ENCODE measurements at regions not wholly inside any gene's neighbourhood (a gene's known extent, or its start where the extent isn't known, plus 50 kb on each side); places are given as distances from the start of the nearest gene placed in this dataset.

DNA sequence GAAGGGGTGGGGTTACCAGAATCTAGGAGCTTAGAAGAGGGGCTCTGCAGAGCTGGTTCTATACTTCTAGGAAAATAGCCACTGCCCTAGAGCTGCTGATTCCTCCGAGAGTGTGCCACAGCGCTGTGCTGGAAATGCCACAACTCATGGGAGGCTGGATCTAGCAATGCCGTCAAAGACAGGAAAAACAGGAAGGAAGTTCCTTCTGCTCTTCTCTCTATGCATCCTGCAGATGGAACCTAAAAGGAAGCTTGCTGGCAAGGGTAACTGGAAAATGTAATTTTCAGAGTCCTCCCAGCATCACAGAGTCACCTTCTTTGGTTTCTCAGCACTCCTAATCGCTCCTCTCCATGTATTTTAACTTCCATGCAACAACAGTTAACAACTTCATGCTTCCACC, 121.2 kb upstream of the TLL1 start:
- in situ Hi-C loops (cut with MboI; ENCODE audit: low pct_unique_long_range_greater_than_20kb, low sequenced_read_pairs), result no loop called here
- no peak for DNase-seq

DNA sequence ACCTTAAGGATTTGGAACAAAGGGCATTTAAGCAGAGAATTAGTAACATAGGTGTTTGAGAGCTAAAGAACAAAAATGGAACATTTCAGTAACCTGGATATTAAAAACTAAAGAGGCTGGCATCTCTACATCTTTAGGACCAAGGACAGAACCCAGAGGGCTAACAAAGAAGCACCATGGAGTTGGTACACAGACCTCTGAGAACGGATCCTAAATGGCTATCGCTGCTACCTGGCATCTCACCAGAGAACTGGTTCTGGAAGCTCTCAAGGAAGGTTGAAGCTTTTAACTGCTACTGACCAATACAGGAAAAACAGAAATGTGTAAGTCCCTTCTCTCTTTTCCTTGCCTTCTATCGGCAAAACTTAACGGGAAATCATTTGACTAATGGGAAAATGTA, 118.4 kb upstream of the TLL1 start:
- no peak for DNase-seq
- in situ Hi-C loops (cut with MboI; ENCODE audit: low pct_unique_long_range_greater_than_20kb, low sequenced_read_pairs), result no loop called here

DNA sequence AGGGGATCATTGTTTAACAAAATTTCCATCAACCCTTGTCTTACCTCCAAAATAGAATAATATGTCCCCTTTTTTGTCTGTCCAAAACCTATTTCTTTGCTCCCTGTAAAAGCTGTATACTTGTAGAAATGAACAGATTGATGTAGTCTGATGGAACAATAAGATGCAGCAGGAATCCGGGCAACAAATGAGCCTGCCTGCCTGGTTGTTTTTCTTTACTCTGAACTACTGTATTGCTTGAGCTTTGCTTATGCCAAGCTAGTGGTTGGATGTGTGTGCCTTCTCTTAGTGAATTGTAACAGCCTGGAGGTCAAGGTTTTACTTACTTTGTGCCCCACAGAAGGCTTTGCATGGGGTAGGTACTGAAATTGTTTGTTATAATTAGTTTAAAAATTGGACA, 116.2 kb upstream of the TLL1 start:
- DNase-seq, result no peak
- in situ Hi-C loops (cut with MboI; ENCODE audit: low pct_unique_long_range_greater_than_20kb, low sequenced_read_pairs), result no loop called here

DNA sequence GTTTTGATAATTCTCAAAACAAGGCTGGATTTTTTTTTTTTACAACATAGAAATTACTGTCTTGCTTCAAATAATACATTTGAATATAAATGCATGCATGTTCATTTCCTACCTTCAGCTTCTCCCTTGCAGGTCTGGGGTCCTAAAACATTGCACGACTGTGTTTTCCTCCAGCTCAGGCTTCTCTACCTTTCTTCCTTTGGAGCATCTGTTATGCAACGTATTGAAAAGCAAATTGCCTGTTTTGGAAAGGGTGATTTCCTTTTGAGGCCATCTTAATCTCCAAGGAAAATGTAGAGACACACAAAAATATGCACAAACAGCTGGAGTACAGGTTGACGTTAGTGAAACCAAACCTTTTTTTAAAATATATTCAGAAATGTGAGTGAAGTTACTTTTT, 115.6 kb upstream of the TLL1 start:
- in situ Hi-C loops (cut with MboI; ENCODE audit: low pct_unique_long_range_greater_than_20kb, low sequenced_read_pairs), result no loop called here
- DNase-seq, result no peak

DNA sequence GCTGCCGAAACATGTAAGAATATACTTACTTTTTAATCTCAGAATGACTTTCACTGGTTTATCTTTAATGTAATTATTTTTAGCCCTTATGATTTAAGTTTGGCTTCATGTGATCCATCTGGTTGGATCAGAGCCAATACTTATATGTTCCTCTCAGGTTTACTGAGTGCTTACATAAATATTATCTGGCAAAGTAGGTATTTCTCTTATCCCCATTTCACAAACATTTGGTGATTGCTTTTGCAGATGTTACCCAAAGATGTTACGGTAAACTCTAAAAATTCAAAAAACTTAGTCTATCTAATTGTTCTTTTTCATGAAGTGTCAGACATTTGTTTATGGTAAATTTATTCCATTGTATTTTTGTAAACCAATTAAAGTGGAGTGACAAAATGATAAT, 115.0 kb upstream of the TLL1 start:
- DNase-seq, result no peak
- in situ Hi-C loops (cut with MboI; ENCODE audit: low pct_unique_long_range_greater_than_20kb, low sequenced_read_pairs), result no loop called here

DNA sequence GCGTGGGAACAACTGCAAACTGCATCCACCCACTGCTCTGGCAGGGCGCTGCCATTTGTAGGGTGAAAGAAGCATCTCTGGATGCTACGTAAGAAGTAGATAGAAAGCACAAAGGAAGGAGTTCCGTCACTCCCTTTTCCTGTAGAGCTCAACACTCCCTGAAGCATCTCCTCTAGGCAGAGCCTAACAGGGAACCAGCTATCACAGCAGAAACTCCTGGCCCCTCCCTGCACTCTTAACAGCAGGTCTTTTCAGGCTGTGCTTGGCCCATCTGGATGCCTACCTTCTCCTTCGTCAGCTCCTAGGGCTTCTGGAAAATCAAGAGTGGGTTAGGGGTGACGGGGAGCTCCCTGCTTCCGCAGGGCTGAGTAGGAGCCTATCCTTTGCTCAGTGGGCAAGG, 112.9 kb upstream of the TLL1 start:
- in situ Hi-C loops (cut with MboI; ENCODE audit: low pct_unique_long_range_greater_than_20kb, low sequenced_read_pairs), result no loop called here
- no peak for DNase-seq

DNA sequence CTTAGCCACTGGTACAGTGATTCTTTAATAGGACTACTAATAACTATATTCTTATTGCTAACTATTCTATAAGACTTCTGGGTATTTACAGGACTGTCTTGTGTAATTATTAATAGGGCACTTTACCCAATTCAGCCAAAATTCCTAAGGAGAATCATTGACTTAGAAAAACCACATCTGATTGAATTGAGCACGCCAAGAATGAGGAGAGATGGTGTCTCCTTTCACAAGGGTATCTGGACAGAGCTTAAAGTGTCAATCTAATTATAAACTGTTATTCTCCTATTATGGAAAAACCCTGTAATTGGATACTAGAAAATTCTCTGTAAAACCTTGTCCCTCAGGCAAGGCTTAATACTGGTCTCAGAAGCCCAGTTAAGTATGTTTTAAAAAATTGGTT, 111.1 kb upstream of the TLL1 start:
- no peak for DNase-seq
- in situ Hi-C loops (cut with MboI; ENCODE audit: low pct_unique_long_range_greater_than_20kb, low sequenced_read_pairs), result no loop called here

DNA sequence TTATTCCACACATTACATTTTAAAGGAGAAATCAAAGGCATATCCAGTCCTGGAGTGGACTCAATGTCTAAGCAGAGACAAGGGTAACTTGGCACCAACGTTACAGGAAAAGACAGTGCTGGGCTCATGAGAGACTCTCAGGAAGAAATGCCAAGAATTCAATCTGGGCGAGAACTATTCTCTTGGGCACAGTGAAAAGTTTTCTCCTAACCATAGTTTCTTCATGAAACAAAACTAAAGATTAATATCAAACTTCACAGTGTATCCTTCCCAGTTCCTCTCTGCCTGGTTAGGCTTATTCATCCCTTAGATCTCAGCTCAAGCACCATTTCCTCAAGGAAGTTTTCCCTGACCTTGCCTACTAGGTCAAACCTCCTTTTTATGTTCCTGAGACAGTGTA, 109.4 kb upstream of the TLL1 start:
- in situ Hi-C loops (cut with MboI; ENCODE audit: low pct_unique_long_range_greater_than_20kb, low sequenced_read_pairs), result no loop called here
- DNase-seq, result no peak

DNA sequence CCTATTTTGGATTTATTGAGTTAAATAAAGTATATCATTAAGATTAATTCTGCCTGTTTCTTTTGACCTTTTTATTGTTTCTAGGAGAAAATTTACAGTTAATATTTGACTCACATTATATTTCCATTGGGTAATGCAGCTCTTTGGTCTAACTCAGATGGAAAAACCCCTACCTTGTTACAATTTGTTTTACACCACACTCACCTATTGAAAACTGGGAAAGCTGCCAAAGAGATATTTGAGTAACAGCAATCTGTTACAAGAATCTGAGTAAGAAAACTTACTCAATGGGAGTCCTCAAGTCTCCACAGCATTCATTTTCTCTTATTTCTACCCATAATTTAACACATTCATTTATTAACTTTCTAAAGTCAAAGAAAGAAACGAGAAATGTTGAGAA, 108.0 kb upstream of the TLL1 start:
- no peak for DNase-seq
- in situ Hi-C loops (cut with MboI; ENCODE audit: low pct_unique_long_range_greater_than_20kb, low sequenced_read_pairs), result no loop called here

DNA sequence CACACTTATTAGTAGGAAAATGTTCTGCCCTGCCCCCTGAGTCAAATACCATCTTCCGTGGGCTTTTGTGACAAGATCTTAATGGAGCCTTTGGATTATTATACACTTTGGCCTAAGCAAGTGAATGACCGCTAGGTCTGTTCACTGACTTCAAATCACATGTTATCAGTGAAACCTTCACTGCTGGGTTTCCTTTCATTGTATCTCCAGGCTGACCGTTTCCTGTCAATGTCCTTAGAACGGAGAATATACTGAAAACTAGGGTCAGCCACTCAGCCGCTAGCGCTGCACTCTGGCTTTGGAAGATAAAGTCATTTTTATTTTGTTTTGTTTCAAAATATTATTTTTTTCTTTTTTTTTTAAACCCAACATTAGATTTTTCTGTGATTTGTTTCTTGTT, 107.0 kb upstream of the TLL1 start:
- in situ Hi-C loops (cut with MboI; ENCODE audit: low pct_unique_long_range_greater_than_20kb, low sequenced_read_pairs), result no loop called here

DNA sequence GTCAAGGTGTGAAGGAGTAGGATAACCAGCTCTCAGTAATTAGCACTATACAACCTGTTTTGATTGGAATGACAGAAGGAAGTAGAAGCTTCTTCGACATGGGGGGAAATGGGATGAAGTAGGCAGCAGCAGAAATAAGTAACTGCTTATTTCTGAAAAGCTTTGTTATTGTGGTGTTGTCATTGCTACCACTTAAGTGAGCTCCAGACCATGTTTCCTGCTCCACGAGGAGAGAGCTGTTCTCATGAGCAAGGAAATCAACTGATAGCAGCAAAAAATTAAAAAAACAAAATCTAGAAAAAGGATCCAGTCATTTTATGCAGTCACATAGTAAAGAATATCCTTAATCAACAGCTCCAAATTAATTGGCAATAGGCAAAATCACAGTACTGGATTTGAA, 106.1 kb upstream of the TLL1 start:
- in situ Hi-C loops (cut with MboI; ENCODE audit: low pct_unique_long_range_greater_than_20kb, low sequenced_read_pairs), result no loop called here
- DNase-seq, result no peak

More for the DNA sequence above, 107.0 kb upstream of the TLL1 start:
- DNase-seq, result no peak

DNA sequence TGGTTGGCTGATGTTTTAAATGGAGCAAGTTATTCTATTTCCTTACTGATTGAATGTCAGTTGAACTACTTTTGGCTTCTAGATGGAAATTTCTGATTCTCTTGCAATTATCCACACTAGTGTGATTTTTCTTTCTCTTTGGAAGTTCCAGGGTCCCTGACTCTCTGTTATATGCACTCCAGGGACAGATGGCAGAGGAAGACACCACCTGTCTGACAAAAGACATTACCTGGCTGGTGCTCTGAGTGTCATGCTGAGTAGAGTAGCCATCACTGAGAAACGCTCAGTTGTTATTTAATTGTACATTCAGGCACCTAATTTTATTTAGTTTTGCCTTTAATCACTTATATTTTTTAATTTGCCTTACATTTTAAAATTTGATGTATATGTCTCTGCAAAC, 105.4 kb upstream of the TLL1 start:
- in situ Hi-C loops (cut with MboI; ENCODE audit: low pct_unique_long_range_greater_than_20kb, low sequenced_read_pairs), result no loop called here
- DNase-seq, result no peak

DNA sequence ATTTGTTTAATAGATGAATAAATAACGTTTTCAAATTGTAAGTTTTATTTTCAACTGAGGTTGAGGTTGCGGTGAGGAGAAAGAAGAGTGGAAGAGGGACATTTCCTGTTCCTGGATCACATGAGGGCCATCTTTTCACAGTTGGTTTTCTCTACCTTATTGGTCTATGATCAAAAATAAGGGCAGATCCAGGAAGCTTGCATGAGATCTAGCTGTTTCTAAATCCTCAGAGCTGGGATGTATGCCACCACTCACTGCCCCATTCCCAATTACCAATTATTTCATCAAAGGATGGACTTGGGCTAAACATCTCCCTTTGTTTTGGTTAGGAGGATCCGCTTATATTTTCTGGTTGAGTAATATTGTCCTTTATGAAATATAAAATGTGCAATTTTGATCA, 104.8 kb upstream of the TLL1 start:
- DNase-seq, result no peak
- in situ Hi-C loops (cut with MboI; ENCODE audit: low pct_unique_long_range_greater_than_20kb, low sequenced_read_pairs), result no loop called here

DNA sequence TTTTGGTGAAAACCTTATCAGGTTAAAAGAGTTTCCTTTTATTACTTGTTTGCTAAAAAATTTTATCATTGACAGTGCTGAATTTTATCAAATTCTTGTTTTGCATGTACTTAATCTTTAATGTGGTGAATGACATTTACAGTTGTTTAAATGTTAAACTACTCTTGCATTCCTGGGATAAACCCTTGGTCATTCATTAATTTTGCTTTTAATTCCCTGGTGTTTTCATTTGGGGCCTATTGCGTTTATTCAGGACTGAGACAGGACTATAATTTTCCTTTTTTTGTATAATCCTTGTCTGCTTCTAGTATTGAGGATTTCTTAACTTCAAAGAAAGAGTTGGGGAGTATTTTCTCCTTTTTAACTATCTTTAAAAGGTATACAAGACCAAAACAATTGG, 98.7 kb upstream of the TLL1 start:
- no peak for DNase-seq
- in situ Hi-C loops (cut with MboI; ENCODE audit: low pct_unique_long_range_greater_than_20kb, low sequenced_read_pairs), result no loop called here

DNA sequence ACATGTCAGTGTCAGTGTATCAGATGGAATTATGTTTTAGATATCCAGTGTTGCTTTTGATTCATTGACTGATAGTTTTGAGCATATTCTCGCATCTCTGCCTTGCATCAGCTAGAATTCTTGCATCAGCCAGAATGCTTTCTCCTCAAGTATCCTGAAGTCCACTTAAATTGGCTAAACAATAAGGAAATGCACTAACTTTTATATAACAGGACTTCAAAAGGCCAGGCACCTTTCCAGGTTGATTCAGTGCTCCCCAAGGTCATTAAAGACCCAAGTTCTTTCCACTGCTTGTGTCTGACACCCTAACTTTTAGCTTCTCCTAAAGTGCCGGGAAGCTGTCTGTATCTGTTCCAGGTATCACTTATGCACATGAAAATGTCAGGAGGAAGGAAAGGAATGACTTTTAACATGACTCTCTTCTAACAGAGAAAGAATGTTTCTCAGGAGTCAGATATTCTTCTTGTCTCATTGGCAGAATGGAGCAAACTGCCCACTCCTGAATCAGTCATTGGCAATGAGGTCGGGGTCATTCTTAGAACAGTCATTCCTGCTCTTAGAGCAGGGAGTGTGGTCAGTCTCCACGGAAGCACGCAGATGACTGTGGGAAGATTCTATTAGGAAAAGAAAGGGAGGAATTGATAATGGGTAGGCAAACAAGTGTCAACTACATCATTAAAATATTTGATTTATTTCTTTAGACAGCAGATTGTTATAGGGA, 92.9 kb upstream of the TLL1 start:
- in situ Hi-C loops (cut with MboI; ENCODE audit: low pct_unique_long_range_greater_than_20kb, low sequenced_read_pairs), result no loop called here
- no peak for DNase-seq

DNA sequence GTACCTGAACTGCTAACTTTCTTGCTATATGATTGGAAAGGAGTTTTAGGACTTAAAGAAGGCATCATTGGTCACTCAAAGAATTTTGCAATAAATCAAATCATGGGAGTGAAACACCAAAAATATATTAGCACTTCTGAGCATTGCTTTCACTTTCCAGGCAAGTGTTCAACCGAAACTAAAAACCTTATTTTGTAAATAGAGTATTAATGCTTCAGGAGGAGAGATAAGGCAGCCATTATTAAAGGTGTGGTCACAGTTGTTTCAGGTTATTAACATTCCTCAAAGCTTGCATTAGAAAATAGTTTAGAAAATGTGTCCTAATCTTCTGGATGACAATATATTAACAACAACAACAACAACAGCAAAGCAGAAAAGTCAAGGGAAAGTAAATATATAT, 92.3 kb upstream of the TLL1 start:
- no peak for DNase-seq
- in situ Hi-C loops (cut with MboI; ENCODE audit: low pct_unique_long_range_greater_than_20kb, low sequenced_read_pairs), result no loop called here

DNA sequence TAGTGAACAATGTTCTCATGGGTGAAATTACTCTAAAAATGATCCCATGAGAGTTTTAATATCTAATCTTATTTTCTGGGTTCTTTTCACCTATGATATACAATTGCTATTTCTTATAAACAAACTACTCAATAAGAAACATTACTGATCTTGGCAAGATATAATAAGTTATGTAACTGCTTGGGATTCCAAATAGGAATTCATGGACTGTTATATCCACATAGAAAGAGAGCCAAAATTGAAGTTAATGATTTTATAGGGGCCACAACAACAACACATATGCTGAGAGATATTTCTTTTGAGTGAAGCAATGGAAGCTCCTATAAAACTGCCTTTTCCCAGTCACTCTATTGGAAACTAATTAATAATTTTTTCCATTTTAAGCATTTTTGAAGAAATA, 90.4 kb upstream of the TLL1 start:
- no peak for DNase-seq

DNA sequence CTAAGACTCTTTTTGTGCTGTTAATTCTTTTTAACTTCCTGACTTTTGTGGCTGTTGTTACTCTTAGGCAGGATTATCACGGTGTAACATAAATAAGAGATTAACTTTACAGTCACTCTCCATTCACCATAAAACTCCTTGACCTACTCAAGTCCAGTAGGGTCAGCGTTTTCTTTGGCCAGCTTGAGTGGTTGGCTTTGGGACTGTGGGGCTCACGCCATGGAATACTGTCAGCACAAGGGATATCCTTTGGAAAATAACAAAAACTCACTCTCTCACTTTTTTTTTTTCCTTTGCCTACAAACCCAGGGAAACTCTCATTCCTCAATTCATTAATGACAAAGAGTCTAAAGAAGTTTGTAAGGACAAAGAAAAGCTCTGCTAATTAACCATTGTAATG, 89.4 kb upstream of the TLL1 start:
- DNase-seq, result no peak
- in situ Hi-C loops (cut with MboI; ENCODE audit: low pct_unique_long_range_greater_than_20kb, low sequenced_read_pairs), result no loop called here

More for the DNA sequence above, 90.4 kb upstream of the TLL1 start:
- in situ Hi-C loops (cut with MboI; ENCODE audit: low pct_unique_long_range_greater_than_20kb, low sequenced_read_pairs), result no loop called here

DNA sequence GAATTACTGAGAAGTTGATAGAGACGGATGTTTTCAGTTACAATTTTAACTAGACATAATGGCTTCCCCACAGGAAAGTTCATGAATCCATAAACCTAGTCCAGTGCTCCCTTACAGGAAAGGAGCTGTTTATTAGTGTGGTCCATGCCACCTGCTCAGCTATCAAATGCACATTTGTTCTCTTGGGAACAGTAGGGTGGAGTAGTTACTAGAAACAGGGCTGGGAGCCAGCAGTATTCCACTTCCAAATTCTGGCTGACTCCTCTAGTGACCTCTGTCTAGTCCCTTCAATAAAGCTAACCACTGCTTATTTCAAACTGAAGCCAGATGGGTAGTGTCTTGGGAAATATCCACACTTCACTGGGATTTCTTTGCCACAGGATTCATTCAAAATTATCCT, 88.4 kb upstream of the TLL1 start:
- in situ Hi-C loops (cut with MboI; ENCODE audit: low pct_unique_long_range_greater_than_20kb, low sequenced_read_pairs), result no loop called here
- no peak for DNase-seq

DNA sequence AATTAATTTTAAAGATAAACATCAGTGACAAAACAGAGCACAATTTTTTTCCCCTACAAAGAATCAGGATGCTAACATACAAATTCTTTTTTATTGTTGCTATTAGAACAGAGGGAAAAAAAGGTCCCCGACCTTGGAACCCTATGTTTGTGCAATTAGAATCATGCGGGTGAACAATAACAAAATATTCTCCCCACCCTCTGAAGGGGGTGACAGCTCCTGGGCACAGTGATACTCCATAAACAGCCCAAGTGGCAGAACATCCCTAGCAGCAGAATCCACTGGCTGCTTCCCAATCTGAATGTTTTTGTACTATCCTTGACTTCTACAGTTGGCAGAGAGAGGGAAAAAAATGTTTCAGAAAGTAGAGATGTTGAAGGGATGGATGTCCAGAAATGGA, 87.7 kb upstream of the TLL1 start:
- DNase-seq, result no peak
- in situ Hi-C loops (cut with MboI; ENCODE audit: low pct_unique_long_range_greater_than_20kb, low sequenced_read_pairs), result no loop called here

DNA sequence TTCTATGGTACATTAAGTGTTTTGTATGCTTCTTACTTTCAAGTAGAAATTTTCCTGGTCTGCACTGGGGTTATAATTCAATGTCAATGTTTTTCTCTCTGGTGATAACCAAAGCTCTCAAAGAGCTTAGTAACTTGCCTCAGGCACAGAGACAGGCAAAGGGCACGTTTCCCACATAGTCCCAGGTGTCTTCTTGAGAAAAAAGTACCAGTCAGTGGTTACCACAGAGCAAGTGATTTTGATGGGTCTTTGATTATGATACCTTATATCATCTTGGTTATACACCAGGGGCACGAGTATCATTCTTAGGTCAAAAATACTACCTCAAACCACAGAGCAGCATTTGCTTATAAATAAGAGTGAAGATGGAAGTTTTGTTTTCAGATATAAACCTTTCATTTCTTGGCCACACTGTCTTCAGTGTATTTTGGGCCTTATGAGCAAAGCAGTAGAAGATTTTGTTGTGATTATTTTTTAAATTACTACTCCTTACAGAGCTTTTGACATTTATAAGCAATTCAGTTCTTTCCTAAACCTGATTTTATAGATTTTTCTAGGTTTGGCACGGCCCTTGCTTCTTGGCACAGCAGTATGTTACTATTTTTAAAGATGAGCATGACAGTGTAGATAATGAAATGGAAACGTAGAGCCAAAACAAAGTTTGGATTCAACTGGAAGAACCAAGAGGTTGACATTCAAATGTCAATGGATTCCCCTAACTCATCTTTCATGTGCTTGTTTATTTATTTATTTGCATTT, 85.3 kb upstream of the TLL1 start:
- in situ Hi-C loops (cut with MboI; ENCODE audit: low pct_unique_long_range_greater_than_20kb, low sequenced_read_pairs), result no loop called here
- no peak for DNase-seq
